ENCODE measurements at regions not wholly inside any gene's neighbourhood (a gene's known extent, or its start where the extent isn't known, plus 50 kb on each side); places are given as distances from the start of the nearest gene placed in this dataset.

- DNase-seq, result no peak
Measured at GRCh38 chr4:182065255-182065654, 177.9 kb upstream of the TENM3 start.

- DNase-seq, result no peak
Measured at GRCh38 chr4:182066037-182066436, 177.2 kb upstream of the TENM3 start.

GRCh38 chr4:182067828-182068227 lies 175.4 kb upstream of the TENM3 start:
- DNase-seq, result no peak

- DNase-seq, result no peak
Measured at GRCh38 chr4:182068920-182069319, 174.3 kb upstream of the TENM3 start.

- no peak for DNase-seq
Measured at GRCh38 chr4:182073278-182073677, 169.9 kb upstream of the TENM3 start.

- no peak for DNase-seq
Measured at GRCh38 chr4:182074139-182074538, 169.1 kb upstream of the TENM3 start.

- no peak for DNase-seq
Measured at GRCh38 chr4:182074810-182075209, 168.4 kb upstream of the TENM3 start.

GRCh38 chr4:182082910-182083309 lies 160.3 kb upstream of the TENM3 start:
- DNase-seq, result no peak

- DNase-seq, result no peak
Measured at GRCh38 chr4:182083671-182084410, 159.4 kb upstream of the TENM3 start.

GRCh38 chr4:182085051-182085480 lies 158.1 kb upstream of the TENM3 start:
- DNase-seq, result no peak

- no peak for DNase-seq
Measured at GRCh38 chr4:182089326-182089725, 153.9 kb upstream of the TENM3 start.

- no peak for DNase-seq
Measured at GRCh38 chr4:182090186-182090585, 153.0 kb upstream of the TENM3 start.

GRCh38 chr4:182091128-182091527 lies 152.1 kb upstream of the TENM3 start:
- no peak for DNase-seq

GRCh38 chr4:182093431-182093831 lies 149.8 kb upstream of the TENM3 start:
- no peak for DNase-seq

- DNase-seq, result no peak
Measured at GRCh38 chr4:182093935-182094334, 149.3 kb upstream of the TENM3 start.

- no peak for DNase-seq
Measured at GRCh38 chr4:182101618-182102017, 141.6 kb upstream of the TENM3 start.

- no peak for DNase-seq
Measured at GRCh38 chr4:182102576-182102975, 140.6 kb upstream of the TENM3 start.

- no peak for DNase-seq
Measured at GRCh38 chr4:182103614-182104319, 139.4 kb upstream of the TENM3 start.

- DNase-seq, result no peak
Measured at GRCh38 chr4:182105416-182105815, 137.8 kb upstream of the TENM3 start.

GRCh38 chr4:182107931-182108330 lies 135.3 kb upstream of the TENM3 start:
- DNase-seq, result no peak

- DNase-seq, result no peak
Measured at GRCh38 chr4:182111586-182111985, 131.6 kb upstream of the TENM3 start.

GRCh38 chr4:182113779-182114178 lies 129.4 kb upstream of the TENM3 start:
- DNase-seq, result no peak

GRCh38 chr4:182124359-182124758 lies 118.8 kb upstream of the TENM3 start:
- DNase-seq, result no peak

GRCh38 chr4:182126096-182126495 lies 117.1 kb upstream of the TENM3 start:
- no peak for DNase-seq

GRCh38 chr4:182126603-182127002 lies 116.6 kb upstream of the TENM3 start:
- no peak for DNase-seq

Measured in activated naive CD4-positive, alpha-beta T cell (primary cell).